GM23338 (cell line): ENCODE measurements at regions not wholly inside any gene's neighbourhood (a gene's known extent, or its start where the extent isn't known, plus 50 kb on each side); places are given as distances from the start of the nearest gene placed in this dataset.

Experiments
- CTCF ChIP-seq, 2 experiments: fragments of 200-600 bp in 1 of 2; sonication (generic) in 1 of 2; conservative IDR thresholded peaks; 2 replicates each; pipeline versions ENCODE4 v1.5.1 to v1.6.1; 2016 to 2017; ENCODE audit warnings: antibody characterized with exemption in 2 of 2, low read depth in 2 of 2, mild to moderate bottlenecking in 2 of 2, moderate library complexity in 1 of 2
- ETS1 ChIP-seq: IDR thresholded peaks from 2 replicates; pipeline ENCODE4 v1.6.1; 2016; ENCODE audit warnings: antibody characterized with exemption
- EZH2 ChIP-seq: fragments of 200-600 bp; sonication (generic); IDR thresholded peaks from one replicate; pipeline ENCODE4 v1.8.0; 2017; ENCODE audit warnings: antibody characterized with exemption, mild to moderate bottlenecking, low read depth; ENCODE audit not compliant: unreplicated experiment
- EZH2phosphoT487 ChIP-seq: fragments of 200-600 bp; sonication (generic); IDR thresholded peaks from one replicate; pipeline ENCODE4 v1.8.1; 2018; ENCODE audit warnings: antibody characterized with exemption; ENCODE audit not compliant: unreplicated experiment
- JUNB ChIP-seq: IDR thresholded peaks from one replicate; pipeline ENCODE4 v1.6.1; 2016; ENCODE audit warnings: antibody characterized with exemption; ENCODE audit not compliant: unreplicated experiment
- POLR2AphosphoS5 ChIP-seq: IDR thresholded peaks from 2 replicates; pipeline ENCODE4 v1.6.1; 2016; ENCODE audit warnings: antibody characterized with exemption, low read depth
- REST ChIP-seq: IDR thresholded peaks from one replicate; pipeline ENCODE4 v1.6.1; 2018; ENCODE audit warnings: antibody characterized with exemption; ENCODE audit not compliant: unreplicated experiment
- STAT1 ChIP-seq: IDR thresholded peaks from one replicate; pipeline ENCODE4 v1.6.1; 2016; ENCODE audit warnings: antibody characterized with exemption; ENCODE audit not compliant: unreplicated experiment
- ZNF114 ChIP-seq: fragments of 250-450 bp; sonication (Bioruptor Pico); IDR thresholded peaks from 2 replicates; pipeline ENCODE4 v1.5.0; 2020; ENCODE audit warnings: mild to moderate bottlenecking, moderate library complexity
- ZNF331 ChIP-seq: fragments of 250-450 bp; sonication (Bioruptor Pico); IDR thresholded peaks from 2 replicates; pipeline ENCODE4 v1.5.0; 2020; ENCODE audit warnings: low read depth, mild to moderate bottlenecking, moderate library complexity
- ZNF462 ChIP-seq: fragments of 250-450 bp; sonication (Bioruptor Pico); IDR thresholded peaks from 2 replicates; pipeline ENCODE4 v1.5.0; 2020; ENCODE audit warnings: mild to moderate bottlenecking, moderate library complexity

GRCh38 chr1:199264911-199265310, 626.1 kb downstream of the PTPRC start:
- TF ChIP-seq CTCF (conservative IDR thresholded peaks at IDR 0.05; ENCODE audit: low read depth in 2 of 2) (no peak), EZH2 (no peak), ZNF462 (CRISPR knock-in tag) (no peak), POLR2AphosphoS5 (no peak), REST (no peak), ZNF331 (no peak), JUNB (no peak), ETS1 (no peak), EZH2phosphoT487 (no peak), STAT1 (no peak), ZNF114 (CRISPR knock-in tag) (no peak)
